Omental fat pad (tissue), 3 donors: ENCODE measurements at regions not wholly inside any gene's neighbourhood (a gene's known extent, or its start where the extent isn't known, plus 50 kb on each side); places are given as distances from the start of the nearest gene placed in this dataset.

Experiments
- ATAC-seq: fragments of 150-250 bp; one replicate; pipeline ENCODE4 v1.9.1; 2016; ENCODE audit warnings: mild to moderate bottlenecking, moderate library complexity; ENCODE audit not compliant: low FRiP score
- DNase-seq: peaks from one replicate; pipeline ENCODE4 v3.0.0-alpha.2; 2019; ENCODE audit warnings: low spot score
- CTCF ChIP-seq, 3 donors: fragments of 450-650 bp; IDR thresholded peaks; one replicate each; pipeline ENCODE4 v1.5.1; 2016 to 2017; ENCODE audit warnings: antibody characterized with exemption in 3 of 3, mild to moderate bottlenecking in 3 of 3, moderate library complexity in 2 of 3

- TF ChIP-seq CTCF (IDR thresholded peaks at IDR 0.05) = no peak
- ATAC-seq (no peak), DNase-seq (no peak)
Observed at GRCh38 chr13:107883561-107884175, 331.7 kb downstream of the LIG4 start.

- DNase-seq (no peak), ATAC-seq (no peak)
- no peak for TF ChIP-seq CTCF (IDR thresholded peaks at IDR 0.05)
Observed at GRCh38 chr13:107882708-107883560, 332.4 kb downstream of the LIG4 start.

GRCh38 chr13:107881362-107881761, 334.0 kb downstream of the LIG4 start:
- TF ChIP-seq CTCF (IDR thresholded peaks at IDR 0.05) = no peak
- ATAC-seq (no peak), DNase-seq (no peak)

- DNase-seq (no peak), ATAC-seq (no peak)
- TF ChIP-seq CTCF (IDR thresholded peaks at IDR 0.05) = no peak
Observed at GRCh38 chr13:107874456-107874855, 340.9 kb downstream of the LIG4 start.

- no peak for TF ChIP-seq CTCF (IDR thresholded peaks at IDR 0.05)
- no peak for DNase-seq
- ATAC-seq = no peak
Observed at GRCh38 chr13:107873926-107874325, 341.4 kb downstream of the LIG4 start.

GRCh38 chr13:107870400-107870799, 344.9 kb downstream of the LIG4 start:
- no peak for DNase-seq

More at GRCh38 chr13:107870400-107870799, 344.9 kb downstream of the LIG4 start:
- no peak for TF ChIP-seq CTCF (IDR thresholded peaks at IDR 0.05)
- no peak for ATAC-seq
